NCI-H146 treated with DMSO at 0.1 percent for 48 hours (cell line): ENCODE measurements at regions not wholly inside any gene's neighbourhood (a gene's known extent, or its start where the extent isn't known, plus 50 kb on each side); places are given as distances from the start of the nearest gene placed in this dataset.
"Not testable (repeated sequence)": the region's sequence is repeated elsewhere in the genome, so short reads cannot be mapped to it uniquely, and the experiment has no call there.

Experiments
- DNase-seq: peaks from one replicate; lab custom pipeline; 2025; ENCODE audit not compliant: unreplicated experiment; lab: John Stamatoyannopoulos, UW

- DNase-seq, result peak; percentile 29
These were observed 90.2 kb downstream of the MRM1 start for GRCh38 chr17:36691606-36692005.

DNA sequence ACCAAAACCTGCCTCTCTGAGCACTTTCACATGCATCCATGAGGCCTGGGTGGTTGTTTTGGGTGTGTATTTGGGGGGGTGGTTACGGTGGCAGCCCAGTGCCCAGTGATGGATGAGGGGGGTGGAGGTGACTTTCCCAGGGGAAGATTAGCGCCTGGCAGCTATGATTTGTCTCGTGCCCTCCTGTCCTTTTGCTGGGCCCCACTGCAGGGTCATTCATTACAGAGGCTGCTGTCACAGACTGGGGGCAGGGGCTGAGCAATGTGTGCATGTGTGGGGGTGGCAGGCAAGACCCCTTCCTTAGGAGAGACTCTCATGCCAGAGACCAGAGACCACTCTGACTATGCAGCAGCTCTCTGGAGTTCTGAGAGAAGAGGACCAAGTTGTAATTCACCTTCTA lies 93.7 kb downstream of the MRM1 start:
- no peak for DNase-seq

DNA sequence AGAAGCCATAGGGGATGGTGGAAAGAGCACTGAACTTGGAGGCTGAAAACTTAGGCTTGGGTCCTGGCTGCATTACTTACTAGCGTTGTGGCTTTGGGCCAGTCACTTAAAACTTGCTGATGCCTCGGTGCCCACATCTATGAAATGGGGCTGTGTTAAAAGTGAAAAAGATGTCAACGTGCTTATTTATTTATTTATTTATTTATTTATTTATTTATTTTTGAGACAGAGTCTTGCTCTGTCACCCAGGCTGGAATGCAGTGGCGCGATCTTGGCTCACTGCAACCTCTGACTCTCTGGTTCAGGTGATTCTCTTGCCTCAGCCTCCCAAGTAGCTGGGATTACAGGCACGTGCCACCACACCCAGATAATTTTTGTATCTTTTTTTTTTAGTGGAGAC lies 94.3 kb downstream of the MRM1 start:
- DNase-seq, result not testable (repeated sequence)

DNA sequence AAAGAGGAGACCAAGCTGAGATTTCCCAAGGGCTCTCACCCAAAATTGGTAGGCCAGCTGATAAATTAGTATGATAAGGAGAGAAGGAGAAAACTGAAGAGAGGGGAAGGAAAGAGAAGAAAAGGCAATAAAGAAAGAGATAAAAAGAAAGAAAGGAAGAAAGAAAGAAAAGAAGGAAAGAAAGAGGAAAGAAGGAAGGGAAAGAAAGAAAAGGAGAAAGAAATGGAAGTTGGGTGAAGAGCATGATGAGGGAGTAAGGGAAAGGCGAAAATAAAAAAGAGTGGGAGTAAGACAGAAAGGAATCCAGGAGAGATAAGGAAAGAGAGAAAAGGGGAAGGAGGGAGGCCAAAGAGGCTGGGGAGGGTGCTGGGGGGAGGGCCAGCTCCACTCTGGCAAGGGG lies 95.4 kb downstream of the MRM1 start:
- DNase-seq, result no peak

DNA sequence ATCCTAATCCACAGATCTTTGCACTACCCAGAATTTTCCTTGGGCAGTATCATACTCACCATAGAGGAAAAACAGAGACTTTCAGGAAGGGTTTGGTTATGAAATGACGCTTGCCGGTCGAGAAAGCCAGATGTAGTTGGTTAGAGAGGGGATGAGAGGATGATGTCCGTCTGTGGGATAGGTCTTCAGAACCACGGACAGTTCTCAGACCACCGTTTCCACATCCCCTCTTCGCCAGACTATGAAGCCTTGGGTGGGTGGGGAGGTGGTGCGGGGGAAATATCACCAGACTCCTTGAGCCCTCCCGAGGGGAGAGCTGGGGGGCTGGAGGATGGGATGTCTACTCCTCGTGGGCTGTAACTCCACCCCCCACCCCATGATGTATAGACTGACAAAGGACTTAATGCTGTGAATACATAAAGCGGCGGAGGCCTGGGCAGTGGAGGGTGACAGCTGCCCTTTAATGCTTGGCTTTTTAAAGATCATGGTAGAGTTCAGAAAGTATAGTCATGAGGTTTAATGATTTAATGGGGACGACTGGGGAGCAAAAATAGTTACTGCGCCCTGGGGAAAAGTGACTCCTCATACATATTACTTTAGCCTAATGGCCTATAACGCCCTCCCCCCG lies 96.6 kb downstream of the MRM1 start:
- no peak for DNase-seq

DNA sequence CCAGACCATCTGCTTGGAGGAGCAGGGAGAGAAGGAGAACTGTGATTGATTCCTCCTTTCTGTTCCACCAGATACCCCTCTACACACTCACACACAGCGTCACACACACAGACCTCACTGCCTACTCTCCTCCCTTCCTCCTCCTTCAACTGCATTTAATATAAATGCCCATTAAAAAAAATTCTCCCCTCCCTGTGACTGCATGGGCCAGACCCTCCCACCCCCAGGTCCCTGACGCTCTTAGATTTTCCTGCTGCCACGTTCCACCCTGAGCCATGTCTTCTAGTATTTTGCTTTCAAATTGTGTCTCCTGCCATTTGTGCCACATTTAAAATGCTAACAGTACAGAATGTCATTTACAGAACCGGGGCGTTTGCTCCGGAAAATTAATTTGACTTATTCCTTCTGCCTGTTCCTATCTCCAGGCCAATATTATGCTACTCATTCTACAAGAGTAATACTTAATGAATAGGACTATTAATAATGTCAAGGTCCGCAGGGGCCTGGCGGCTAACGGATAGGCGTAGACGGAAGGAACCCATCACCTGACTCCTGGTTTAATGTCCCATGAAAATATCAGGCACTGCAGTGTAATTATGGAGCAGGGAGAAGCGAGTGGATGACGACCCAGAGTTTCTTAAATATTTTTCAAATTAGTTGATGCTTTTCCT lies 100.2 kb downstream of the MRM1 start:
- no peak for DNase-seq

GRCh38 chr17:36702636-36703035 lies 101.3 kb downstream of the MRM1 start:
- no peak for DNase-seq

GRCh38 chr17:36703860-36704266 lies 102.5 kb downstream of the MRM1 start:
- no peak for DNase-seq

- no peak for DNase-seq
These were observed 104.0 kb downstream of the MRM1 start for GRCh38 chr17:36705283-36705795.

- peak; percentile 35 for DNase-seq
These were observed 104.7 kb downstream of the MRM1 start for GRCh38 chr17:36705874-36706731.

DNA sequence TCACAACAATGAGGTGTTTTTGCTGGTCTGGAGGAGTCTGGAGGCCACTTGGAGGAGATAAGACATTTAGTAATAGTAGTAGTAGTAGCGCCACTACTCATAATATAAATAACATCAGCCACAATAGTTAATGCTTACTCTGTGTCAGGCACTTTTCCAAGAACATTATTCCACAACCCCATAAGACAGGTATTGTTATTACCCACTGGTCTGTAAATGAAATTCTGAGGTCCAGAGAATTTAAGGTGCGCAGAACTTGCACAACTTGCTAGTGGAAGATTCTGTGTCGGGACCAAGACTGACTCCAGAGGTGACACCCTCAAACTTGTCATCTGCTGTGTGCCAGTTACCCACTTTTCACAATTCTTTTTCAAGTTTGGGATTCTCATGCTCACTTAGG lies 106.5 kb downstream of the MRM1 start:
- no peak for DNase-seq

DNA sequence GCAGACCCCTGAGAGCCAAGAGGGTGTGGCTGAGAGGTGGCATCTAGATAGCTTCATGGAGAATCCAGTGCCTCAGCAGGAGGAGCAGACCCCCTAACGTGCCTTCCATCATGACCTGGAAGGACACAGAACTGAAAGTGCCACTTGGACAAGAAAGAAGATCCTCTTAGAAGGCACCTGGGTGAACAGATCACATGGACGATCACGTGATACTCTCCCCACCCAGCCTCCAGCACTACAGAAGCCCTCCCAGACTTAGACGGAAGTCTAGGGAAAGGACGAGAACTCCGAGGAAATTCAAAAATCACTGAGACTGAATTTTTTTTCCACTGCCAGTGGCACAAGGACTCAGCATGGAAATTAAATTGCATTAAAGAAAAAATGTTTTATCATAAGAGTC lies 113.4 kb downstream of the MRM1 start:
- DNase-seq, result no peak

DNA sequence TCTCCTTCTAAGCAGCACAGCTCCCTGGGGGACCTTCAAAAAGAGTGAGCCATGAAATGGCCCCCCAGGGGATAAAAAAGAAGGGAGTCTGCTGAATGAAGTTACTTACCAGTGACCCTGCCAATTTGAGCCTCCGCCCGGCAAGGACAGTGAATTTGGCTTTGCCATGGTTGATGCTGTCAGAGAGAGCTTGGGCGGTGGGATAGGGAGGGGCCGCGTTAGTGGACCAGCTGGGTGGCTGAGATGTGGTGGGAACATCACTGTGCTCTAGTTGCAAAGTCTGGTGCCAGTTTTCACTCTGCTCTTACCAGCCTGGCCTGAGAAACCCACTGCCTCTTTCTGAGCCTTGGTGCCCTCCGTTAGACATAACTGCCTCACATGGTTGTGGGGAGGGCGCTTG lies 114.6 kb downstream of the MRM1 start:
- no peak for DNase-seq

GRCh38 chr17:36717088-36717487 lies 115.7 kb downstream of the MRM1 start:
- no peak for DNase-seq

DNA sequence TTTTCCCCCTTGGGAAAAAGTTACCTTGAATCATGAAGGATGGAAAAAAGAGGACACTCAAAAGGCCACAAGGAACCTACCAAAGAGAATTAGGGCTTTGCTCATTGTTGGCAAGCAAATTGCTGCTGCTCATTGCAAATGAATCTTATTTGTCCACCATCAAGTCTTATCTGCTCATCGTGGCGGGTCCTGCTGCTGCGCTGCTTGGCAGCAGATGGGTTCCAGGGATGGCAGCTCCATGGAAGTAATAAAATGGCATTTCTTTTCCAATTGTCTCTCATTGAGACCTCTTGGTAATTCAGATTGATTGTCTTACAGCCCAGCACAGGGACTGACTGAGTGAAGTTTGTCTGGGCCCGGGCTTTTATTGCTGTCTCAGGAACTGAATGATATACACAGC lies 118.7 kb downstream of the MRM1 start:
- no peak for DNase-seq

GRCh38 chr17:36721560-36722120 lies 120.3 kb downstream of the MRM1 start:
- DNase-seq, result peak; percentile 95

- DNase-seq, result peak; percentile 90
These were observed 120.9 kb downstream of the MRM1 start for GRCh38 chr17:36722121-36722902.

DNA sequence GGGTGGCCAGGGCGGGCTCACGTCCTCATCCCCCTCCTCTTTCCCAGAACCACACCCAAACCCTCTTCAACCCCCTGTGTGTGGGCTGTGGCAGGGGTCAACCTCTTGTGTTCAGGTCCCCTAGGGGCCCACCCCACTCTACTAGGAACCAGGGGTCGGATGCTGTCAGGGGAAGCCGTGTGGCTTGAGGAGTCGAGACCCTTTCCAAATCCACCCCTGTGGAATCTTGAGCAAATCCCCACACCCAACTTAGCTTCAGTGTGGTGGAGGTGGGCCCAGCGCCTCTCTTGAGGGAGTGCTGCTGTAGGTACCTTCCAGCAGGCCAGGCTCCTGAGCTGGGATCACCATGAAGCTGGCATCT lies 121.5 kb downstream of the MRM1 start:
- no peak for DNase-seq

DNA sequence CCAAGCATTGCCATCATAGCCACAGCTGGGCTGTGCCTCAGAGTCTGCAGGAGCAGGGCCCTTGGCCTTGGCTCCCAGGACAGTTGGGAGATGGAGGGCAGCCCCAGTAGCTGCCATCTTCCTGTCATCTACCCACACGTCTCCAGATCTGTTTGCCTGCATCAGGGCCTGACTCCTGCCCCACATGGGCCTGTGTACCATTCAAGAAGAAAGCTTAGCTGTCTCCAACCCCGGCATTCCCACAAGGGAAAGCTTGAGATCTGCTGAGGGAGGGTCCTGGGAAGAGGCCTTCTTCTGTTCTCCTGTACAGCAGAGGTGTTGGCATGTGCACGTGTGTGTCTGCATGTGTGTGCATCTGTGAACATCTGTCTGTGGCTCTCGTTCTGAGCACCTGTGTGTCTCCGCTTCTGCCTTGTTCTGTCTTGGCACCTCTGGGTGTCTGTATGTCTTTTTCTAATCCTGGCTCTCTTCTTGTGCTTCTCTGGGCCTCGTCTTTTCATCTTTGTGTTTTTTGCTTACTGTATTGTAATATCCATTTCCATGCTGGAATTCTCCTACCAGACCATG lies 122.2 kb downstream of the MRM1 start:
- DNase-seq, result no peak

DNA sequence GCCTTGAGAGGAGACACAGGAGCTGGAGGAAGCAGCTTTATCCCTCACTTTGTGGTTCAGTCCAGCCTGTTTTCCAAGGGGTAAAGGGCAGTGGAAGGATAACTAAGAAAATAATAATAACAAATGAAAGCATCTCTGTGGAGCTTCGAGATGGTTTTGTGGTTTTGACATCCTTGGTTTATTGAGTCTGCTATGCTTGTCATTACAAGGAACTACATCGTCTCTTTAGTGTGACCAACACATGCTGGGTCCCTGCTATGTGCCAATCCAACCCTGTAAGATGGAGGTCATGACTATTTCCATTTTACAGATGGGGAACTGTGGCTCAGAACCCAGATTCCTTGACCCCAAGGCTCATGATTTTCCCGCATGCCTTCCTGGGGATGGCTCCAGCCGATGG lies 124.8 kb downstream of the MRM1 start:
- no peak for DNase-seq

DNA sequence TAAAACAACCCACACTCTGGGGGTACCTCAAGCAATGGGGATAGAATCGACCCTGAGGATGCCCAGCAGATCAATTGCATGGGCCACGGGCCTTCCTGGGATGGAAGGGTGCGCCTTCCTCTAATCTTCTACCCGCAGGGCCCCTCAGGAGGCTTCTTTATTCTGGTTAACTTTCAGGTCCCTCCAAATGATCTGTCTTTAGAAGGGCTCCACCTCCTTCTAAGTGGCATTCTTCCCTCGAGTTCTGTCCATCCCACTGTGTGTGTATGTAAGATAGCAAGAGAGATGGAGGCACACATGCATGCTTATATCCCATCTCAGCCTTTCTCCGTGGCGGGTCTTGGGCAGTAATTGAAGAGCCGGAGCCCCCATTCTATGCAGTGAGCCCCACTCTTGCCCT lies 125.7 kb downstream of the MRM1 start:
- no peak for DNase-seq
